ENCODE measurements at regions not wholly inside any gene's neighbourhood (a gene's known extent, or its start where the extent isn't known, plus 50 kb on each side); places are given as distances from the start of the nearest gene placed in this dataset.

GRCh38 chr6:93685494-93685893, 266.1 kb upstream of the EPHA7 start:
- Histone ChIP-seq H3K4me3 (no peak overlapping the region), H3K27me3 (ENCODE audit: low read depth) (no peaks in the 10 kb centered on the region), H3K9me3 (replicated peaks) (peaks cover 9% of the 10 kb centered on the region), H3K36me3 (no peaks in the 10 kb centered on the region), H3K27ac (replicated peaks) (no peak overlapping the region), H3K4me1 (no peaks in the 10 kb centered on the region)
- intact Hi-C loops (cut with micrococcal nuclease) = no loop called here
- DNase-seq = no peak
- TF ChIP-seq, protein P1, sequence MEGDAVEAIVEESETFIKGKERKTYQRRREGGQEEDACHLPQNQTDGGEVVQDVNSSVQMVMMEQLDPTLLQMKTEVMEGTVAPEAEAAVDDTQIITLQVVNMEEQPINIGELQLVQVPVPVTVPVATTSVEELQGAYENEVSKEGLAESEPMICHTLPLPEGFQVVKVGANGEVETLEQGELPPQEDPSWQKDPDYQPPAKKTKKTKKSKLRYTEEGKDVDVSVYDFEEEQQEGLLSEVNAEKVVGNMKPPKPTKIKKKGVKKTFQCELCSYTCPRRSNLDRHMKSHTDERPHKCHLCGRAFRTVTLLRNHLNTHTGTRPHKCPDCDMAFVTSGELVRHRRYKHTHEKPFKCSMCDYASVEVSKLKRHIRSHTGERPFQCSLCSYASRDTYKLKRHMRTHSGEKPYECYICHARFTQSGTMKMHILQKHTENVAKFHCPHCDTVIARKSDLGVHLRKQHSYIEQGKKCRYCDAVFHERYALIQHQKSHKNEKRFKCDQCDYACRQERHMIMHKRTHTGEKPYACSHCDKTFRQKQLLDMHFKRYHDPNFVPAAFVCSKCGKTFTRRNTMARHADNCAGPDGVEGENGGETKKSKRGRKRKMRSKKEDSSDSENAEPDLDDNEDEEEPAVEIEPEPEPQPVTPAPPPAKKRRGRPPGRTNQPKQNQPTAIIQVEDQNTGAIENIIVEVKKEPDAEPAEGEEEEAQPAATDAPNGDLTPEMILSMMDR (IDR thresholded peaks at IDR 0.05; ENCODE audit: borderline replicate concordance) = no peak

GRCh38 chr6:93684339-93684738, 265.0 kb upstream of the EPHA7 start:
- Histone ChIP-seq H3K4me3 (no peak overlapping the region), H3K27ac (replicated peaks) (no peak overlapping the region), H3K9me3 (replicated peaks) (peaks cover 9% of the 10 kb centered on the region), H3K36me3 (no peaks in the 10 kb centered on the region), H3K27me3 (ENCODE audit: low read depth) (no peaks in the 10 kb centered on the region), H3K4me1 (no peaks in the 10 kb centered on the region)
- no peak for DNase-seq
- TF ChIP-seq, protein P1 (IDR thresholded peaks at IDR 0.05; ENCODE audit: borderline replicate concordance) = no peak
- intact Hi-C loops (cut with micrococcal nuclease) = no loop called here

- Histone ChIP-seq H3K27ac (replicated peaks) (no peak overlapping the region), H3K27me3 (ENCODE audit: low read depth) (no peaks in the 10 kb centered on the region), H3K36me3 (no peaks in the 10 kb centered on the region), H3K4me3 (no peak overlapping the region), H3K4me1 (no peaks in the 10 kb centered on the region), H3K9me3 (replicated peaks) (peaks cover 7% of the 10 kb centered on the region)
- no peak for DNase-seq
- intact Hi-C loops (cut with micrococcal nuclease) = no loop called here
- TF ChIP-seq, protein P1 (IDR thresholded peaks at IDR 0.05; ENCODE audit: borderline replicate concordance) = no peak
These were observed 260.5 kb upstream of the EPHA7 start for GRCh38 chr6:93679836-93680235.

- no peaks in the 10 kb centered on the region for H3K36me3 ChIP-seq
These were observed 259.6 kb upstream of the EPHA7 start for GRCh38 chr6:93678841-93679454.

DNA sequence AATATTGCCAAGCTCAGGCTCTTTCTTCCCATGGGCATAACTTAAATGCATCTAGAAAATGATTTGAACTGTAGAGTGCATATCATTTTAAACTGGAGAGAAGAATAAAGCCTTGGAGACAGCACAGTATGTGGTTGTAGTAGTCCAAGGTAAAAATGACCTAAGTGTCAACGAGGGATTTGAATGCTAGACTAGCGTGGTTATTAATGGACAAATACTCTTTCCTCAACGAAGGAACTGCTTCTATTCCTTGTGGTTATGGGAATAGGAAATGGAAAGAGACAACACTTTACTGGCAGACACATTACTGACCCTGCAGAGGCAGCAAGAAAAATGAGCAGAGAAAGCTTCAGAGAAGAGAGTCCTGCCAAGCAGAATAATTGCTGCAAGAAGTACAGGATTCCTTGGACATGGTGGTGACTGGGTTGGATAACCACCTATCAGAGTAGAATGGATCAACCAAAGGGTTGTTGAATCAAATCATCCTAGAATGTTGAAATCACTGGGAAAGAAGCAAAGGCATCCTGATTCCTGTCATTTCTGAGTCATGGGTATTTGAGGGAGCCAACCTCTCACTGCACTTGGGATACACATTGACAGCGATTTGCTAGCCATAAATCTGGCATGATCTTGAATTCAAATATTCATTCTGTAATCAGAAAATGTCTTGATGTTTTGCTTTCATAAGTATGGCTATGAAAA, 258.1 kb upstream of the EPHA7 start:
- intact Hi-C loops (cut with micrococcal nuclease) = no loop called here
- no peak overlapping the region for H3K27ac ChIP-seq (replicated peaks)
- H3K4me1 ChIP-seq = no peaks in the 10 kb centered on the region
- H3K4me3 ChIP-seq = no peak overlapping the region
- no peaks in the 10 kb centered on the region for H3K36me3 ChIP-seq
- TF ChIP-seq, protein P1 (IDR thresholded peaks at IDR 0.05; ENCODE audit: borderline replicate concordance) = no peak
- no peak for DNase-seq
- H3K9me3 ChIP-seq (replicated peaks) = no peaks in the 10 kb centered on the region
- H3K27me3 ChIP-seq (ENCODE audit: low read depth) = no peaks in the 10 kb centered on the region

More at GRCh38 chr6:93678841-93679454, 259.6 kb upstream of the EPHA7 start:
- Histone ChIP-seq H3K9me3 (replicated peaks) (no peaks in the 10 kb centered on the region), H3K27me3 (ENCODE audit: low read depth) (no peaks in the 10 kb centered on the region), H3K4me1 (no peaks in the 10 kb centered on the region), H3K4me3 (no peak overlapping the region), H3K27ac (replicated peaks) (no peak overlapping the region)
- TF ChIP-seq, protein P1 (IDR thresholded peaks at IDR 0.05; ENCODE audit: borderline replicate concordance) = no peak
- intact Hi-C loops (cut with micrococcal nuclease) = no loop called here
- DNase-seq = no peak

Measured in left ventricle myocardium inferior (tissue), 1 donor.